Activated CD8-positive, alpha-beta memory T cell treated with anti-CD3 and anti-CD28 coated beads, Interleukin-2, amount 50 U/mL, for 24 hours (primary cell): ENCODE measurements at regions not wholly inside any gene's neighbourhood (a gene's known extent, or its start where the extent isn't known, plus 50 kb on each side); places are given as distances from the start of the nearest gene placed in this dataset.
"Not testable (repeated sequence)": the region's sequence is repeated elsewhere in the genome, so short reads cannot be mapped to it uniquely, and the experiment has no call there.

ENCODE experiments used
- DNase-seq: peaks from one replicate; pipeline ENCODE4 v3.0.0-alpha.2; 2020; ENCODE audit errors: extremely low read depth

DNA sequence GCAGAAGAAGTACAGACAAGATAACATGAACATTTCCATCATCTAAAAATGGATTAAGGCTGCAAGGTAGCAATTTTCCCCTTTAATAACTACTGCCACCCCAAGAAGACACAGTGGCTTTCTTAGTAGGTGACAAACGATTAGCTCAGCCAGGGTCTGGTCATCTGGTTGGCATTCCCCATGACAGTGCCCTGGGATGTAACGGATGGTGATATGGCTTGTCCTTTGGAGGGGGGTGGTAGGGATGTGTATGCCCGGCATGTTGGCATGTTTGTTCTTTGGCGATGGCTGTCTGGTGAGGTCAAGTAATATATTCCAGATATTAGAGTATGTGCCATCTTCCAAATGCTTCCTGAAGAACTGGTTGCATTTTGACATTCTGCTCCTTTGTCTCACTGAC, 135.6 kb upstream of the ZNF536 start:
- DNase-seq, result no peak

DNA sequence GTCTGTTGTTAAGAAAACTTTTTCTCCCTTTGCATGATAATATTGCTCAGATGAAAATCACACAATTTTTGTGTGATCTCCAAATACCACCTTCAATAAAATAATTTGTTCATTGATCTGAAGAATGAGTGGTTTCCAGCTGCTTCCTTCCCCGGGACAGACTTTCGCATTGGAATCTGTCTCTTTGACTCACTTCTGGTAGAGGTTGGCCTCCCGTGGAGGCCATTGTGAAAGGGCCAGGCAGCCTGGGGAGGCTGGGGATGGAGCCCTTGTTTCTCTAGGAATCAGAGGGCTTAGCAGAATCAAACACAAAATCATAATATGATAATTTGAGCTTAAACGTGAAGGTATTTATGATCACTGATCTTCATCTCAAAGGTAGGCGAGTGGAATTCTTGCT, 135.0 kb upstream of the ZNF536 start:
- DNase-seq, result no peak

DNA sequence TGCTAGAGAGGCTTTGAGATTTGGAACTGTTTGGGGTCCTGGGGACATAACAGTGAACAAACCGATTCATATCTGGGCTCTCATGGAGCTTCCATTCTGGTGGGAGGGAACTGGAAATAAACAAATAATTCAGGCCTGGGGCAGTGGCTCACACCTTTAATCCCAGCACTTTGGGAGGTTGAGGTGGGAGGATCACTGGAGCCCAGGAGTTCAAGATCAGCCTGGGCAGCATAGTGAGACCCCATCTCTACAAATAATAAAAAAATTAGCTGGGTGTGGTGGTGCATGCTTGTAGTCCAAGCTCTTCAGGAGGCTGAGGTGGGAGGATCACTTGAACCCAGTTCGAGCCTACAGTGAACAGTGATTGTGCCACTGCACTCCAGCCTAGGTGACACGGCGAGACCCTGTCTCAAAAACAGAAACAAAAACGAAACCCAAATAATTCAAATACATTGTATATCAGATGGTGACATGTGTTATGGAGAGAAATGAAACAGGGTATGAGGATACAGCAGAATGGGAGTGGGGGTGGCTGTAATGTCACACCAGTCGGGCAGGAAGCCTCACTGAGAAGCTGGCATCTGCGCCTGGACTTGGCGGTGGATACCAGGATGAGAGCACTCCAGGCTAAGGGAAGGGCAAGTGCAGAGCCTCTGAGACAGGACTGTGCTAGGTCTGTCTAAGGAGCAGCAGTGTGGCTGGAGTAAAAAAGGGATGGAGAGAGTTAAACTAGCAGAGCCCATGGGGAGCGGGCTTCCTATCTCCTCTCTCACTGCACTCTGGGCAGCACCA, 131.1 kb upstream of the ZNF536 start:
- no peak for DNase-seq

DNA sequence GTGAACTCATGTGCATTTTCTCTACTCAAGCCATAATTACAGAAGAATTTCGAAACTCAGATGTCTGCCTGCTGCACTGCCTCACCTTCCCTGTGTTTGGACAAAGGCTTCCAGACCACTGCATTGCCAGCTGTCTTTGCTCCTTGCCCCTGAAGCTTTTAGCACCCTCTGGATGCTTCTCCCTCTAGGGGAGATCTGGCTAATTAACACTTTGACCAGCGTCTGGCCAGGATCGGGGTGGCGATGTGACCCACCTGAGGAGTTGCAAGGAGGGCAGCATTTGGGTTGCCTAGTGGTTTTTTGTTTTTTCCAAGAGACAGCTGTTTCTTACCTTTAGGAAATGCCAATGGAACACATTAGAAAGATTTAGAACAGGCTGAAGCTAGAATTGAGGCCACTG, 127.7 kb upstream of the ZNF536 start:
- no peak for DNase-seq

DNA sequence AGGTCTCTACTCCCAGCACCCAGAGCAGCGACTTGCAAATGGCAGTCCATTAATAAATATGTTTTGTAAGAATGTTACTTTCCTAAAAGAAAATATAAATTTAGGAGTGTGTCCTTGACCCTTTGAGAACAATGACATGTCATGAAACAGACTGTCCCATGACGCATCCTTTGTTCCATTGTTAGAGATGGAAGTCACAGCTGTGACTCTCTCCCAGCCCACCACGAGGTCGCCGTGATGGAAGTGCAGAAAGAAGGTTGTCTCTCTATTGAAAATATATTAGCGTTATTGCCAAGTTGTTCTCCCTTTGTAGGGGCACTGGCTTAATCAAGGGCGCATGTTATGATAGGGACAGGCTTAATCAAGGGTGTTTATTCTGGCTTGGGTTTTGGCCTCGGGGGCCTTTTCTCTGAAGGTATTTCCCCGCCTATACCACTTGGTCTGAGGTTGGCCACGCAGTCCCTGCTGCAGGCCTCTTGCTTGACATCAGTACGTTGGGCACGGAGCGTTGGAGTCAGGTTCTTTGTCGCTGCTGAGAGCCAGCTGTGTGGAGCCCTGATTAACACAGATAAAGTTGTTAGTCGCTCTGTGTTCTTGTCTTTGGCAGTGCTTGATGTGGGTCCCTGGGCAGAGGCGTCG, 126.7 kb upstream of the ZNF536 start:
- no peak for DNase-seq

DNA sequence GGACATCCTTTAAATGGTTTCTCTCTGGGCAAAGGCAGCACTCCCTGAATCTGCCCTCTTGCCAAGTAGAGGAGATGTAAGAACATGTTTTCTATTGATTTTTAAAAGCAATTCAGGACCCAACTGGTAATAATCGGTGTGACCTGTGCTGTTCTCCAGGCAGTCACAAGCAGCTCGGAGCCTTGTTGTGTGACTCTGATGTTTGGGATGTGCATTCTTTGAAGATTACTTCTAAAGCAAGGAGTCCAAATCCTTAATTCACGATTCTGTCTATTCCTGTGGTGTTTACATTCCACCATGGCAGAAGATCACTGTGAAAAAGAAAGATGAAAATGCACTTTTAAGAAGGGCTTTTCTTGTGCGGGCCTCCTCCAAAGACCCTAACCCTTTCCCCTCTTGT, 122.3 kb upstream of the ZNF536 start:
- DNase-seq, result no peak

DNA sequence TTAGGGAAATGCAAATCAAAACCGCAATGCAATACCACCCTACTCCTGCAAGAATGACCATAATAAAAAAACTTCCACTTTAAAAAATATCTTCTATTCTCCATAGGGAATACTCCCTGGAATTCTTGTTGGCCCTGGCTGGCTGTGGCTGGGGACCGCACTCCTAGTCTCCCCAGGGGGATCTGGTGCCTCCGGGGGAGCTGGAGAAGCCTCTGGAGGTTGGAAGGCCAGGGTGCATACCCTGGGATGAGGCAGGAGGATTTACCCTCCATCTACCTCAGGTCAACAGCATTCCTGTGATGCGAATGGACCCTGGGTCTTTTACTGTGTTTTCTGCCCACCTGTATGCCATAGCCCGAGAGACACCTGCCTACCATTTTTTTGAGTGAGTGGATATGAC, 120.0 kb upstream of the ZNF536 start:
- no peak for DNase-seq

DNA sequence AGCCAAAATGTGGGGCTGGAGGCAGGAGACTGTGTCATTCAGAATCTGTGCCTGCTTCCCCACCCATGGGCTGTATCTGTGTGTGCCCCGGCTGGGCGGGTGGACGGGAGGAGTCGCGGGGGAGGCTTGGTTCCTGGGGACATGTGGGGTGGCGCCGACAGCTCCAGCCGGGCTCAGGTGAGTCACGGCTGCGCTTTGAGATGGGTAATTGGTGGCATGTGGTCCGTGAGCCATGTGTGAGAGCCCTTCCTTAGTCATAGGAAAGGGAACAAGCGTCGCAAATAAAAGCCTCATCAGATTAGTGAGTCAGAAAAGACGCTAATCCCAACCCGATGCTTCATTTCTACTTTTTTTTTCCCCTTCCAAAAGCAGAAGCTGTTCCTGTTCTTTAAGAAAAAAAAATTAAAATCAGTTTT, 118.6 kb upstream of the ZNF536 start:
- DNase-seq, result no peak

DNA sequence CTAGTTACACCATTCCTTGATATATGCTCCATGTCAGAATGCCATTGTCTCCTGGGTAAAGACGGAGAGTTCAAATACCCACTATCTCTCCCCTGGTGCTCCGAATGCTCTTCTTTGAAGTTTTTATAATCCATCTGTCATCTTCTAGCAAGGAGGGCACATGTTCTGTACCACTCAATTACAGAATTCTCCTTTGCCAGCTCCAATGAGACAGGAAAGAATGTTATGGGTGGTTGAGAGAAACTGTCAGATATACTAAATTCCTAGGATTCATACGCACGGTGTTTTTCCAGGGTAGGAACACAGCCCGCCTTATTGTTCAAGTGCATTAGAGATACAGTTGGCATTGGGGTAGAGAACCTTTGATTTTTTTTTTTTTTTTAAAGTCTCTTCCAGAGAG, 118.0 kb upstream of the ZNF536 start:
- DNase-seq, result no peak

DNA sequence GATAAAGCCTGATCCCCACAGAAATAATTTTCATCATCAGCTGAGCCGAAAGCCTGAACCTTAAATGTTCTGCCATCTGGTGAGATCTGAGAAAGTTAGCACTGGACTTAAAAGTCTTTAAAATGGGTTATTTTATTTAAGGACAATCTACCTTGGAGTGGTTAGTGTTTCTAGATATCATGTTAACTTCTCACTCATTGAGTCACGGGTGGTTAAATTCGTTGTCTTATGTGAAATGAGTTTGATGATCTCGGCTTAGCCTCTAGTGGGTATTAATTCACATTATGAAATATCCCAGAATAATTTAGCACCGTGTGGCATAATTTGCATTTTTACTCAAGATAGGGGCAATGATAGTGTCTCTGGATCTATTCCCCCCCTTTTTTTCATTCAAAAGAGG, 117.4 kb upstream of the ZNF536 start:
- no peak for DNase-seq

DNA sequence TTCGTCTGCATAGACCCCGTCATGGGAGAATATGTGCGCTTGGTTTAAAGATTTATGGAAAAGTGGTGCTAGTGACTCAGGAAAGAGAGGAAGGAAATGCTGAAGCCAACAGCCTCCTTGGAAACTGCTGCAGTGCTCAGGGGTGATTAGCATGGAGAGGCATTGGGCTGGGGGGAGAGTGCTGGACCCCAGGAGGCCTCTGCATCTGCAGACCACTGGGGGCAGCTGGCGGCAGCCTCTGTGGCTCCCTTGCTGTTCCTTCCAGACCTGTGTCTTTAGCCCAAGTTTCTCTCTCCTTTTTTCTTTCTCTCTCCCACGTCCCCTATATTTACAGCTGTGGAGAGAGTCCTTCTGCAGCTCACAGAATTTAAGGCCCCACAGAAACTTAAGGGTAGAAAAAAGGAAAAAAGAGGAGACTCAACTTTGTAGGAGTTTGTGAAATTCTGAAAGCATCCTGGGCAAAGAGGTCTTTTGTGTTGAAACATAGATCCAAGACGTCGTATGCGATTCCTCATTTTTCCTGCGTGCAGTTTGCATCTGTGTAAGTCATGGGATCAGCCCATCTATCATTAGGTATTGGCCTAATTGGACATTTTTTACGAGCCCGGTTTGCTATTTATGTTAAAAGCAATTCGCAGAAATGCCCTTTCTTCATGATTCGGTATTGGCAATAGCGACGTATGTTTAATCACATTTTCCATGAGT, 116.2 kb upstream of the ZNF536 start:
- no peak for DNase-seq

DNA sequence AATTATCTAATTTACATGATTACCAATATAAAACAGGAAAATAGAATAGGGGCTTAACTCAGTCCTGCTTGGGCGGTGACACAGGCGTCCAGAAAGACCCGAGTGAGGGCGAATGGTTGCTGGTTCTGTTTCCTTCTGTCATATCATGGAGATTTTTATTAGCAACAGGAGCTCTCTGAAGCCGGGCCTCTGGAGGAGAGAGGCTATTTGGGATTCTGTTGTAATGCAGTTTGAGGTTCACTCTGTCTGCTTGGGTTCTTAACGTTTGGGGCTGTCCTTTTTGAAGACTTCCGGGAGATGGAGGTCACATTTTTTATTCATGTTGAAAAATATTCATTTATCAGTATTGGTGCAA, 115.7 kb upstream of the ZNF536 start:
- no peak for DNase-seq

DNA sequence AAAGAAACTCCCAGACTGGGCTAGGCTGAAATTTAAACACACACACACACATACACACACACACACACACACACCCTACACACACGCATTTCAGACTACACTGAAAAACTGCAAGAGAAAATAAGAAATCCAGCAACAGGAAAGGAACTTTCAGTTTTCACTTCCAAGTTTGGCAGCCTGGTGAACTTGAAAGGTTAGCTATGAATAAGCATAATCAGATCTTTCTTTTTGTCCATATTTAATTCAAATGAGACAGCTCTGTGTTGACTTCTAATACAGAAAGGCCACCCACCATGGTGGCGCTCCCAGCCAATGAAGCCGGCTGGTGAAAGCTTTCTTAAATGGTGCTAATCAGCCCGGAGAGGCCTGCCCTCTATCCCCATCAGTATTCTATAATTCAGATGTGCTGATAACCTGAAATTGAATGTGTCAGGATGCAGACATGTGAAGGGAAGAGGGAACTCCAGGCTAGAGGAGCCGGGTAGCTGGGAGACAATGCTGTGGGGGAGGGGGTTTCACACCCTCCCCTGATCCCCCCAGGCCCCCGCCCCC, 108.3 kb upstream of the ZNF536 start:
- no peak for DNase-seq

DNA sequence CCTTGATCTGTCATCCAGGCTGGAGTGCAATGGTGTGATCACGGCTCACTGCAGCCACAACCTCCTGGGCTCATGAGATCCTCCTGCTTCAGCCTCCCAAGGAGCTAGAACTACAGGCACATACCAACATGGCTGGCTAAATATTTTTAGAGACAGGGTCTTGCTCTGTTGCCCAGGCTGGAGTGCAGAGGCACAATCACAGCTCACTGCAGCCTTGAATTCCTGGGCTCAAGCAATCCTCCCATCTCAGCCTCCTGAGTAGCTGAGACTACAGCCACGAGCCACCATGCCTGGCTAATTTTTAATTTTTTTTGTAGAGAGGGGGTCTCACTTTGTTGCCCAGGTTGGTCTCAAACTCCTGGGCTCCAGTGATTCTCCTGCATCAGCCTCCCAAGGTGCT, 106.3 kb upstream of the ZNF536 start:
- DNase-seq, result not testable (repeated sequence)

DNA sequence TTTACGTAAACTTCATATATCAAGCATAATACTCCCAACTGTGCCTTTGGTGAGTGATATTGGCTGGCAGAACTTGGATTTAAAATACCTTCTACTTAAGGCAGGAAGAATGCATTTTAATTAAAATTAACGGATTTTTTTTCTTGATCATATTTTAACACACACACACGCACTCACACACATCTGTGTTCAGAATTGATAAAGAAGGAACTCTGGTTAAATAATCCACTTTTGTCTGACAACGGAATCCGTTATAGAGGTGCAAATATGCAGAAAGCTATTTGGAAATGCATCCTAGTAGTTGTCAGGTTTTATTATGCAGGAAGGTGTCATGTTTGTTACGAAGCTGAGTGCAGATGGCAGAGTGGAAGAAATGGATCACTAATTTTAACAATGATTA, 105.5 kb upstream of the ZNF536 start:
- no peak for DNase-seq

DNA sequence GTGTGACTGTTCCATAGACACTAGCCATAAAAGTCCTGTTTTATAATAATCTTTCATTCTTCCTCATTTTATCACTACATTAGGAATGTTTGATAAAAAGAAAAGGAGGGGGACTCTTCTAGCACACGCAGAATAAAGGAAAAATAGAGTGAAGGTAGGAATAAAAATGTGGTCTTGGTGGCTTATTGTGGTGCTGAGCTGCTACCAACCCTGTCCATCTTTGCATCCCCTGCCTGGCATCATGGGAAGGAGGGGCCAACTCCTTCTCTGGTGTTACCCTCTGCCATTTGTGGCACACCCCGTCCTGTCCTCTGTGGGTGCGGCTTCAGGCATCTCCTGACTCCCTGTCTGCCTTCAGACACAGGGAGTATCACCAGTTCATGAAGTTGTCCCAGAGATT, 104.9 kb upstream of the ZNF536 start:
- no peak for DNase-seq

DNA sequence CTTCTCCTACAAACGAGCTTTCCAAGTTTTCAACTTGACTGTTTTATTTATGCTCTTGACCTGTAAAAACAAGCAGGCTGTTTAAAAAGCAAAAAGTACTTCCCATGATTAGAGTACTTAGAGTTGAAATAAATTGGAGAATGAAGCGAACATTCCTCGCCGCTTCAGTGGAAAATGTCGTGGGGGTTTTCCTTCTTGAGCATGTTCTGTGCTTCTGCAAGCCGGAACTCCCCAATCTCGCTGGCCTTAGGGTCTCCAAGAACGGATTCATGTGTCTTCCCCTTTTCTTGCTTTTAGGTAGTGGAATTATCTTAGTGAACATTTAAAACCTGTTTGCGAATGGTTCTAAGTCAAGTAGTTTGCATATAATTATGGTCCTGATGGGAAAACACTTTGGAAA, 103.6 kb upstream of the ZNF536 start:
- no peak for DNase-seq

DNA sequence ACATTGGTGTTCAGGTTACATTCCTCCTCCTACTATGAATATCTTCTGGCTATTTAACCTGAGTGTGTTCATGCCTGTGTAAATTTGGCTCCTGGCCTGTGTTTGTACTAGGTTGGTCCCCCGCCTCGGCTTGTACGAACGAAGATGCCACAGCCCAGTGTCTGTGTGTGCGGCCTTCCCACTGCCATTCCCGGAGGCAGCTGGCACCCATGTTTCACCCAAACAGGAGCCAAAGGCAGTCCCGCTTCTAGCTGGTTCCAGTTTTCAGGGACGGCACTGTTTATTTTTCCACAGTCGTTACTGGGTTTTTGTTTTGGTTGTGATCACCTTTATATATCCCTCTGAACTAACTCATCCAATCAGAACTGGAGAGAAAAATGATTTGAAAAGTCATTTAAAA, 102.5 kb upstream of the ZNF536 start:
- no peak for DNase-seq

DNA sequence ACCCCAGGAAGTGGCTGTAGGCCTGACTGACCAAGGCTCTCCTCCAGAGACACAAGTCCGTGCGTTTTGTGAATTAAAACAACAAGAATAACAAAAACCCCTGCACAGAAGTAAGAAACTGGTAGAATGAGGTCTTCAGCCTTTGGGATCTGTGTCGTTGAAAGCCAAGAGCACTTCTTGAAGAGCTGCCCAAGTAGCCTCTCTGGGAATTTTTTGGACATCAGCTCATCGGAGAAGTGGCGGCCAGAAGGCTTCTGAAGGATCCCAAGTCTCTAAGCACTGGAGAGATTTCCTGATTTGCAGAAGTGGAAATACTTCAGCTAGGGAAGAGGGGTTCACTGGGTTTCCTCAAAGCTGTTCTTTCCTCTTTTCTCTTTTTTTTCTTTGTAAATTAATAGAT, 100.4 kb upstream of the ZNF536 start:
- DNase-seq, result no peak

DNA sequence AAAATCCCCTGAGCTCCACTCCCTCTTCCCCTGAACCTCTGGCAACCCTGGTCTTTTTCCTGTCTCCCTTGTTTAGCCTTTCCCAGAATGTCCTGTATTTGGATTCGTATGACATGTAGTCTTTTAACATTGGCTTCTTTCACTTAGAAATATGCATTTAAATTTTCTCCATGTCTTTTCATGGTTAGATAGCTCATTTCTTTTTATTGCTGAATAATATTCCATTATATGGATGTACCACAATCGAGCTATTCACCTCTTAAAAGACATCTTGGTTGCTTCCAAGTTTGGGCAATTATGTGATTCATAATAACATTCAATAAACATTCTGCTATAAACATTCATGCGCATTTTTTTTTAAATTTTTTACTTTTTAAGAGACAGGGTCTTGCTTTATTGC, 99.6 kb upstream of the ZNF536 start:
- DNase-seq, result no peak

DNA sequence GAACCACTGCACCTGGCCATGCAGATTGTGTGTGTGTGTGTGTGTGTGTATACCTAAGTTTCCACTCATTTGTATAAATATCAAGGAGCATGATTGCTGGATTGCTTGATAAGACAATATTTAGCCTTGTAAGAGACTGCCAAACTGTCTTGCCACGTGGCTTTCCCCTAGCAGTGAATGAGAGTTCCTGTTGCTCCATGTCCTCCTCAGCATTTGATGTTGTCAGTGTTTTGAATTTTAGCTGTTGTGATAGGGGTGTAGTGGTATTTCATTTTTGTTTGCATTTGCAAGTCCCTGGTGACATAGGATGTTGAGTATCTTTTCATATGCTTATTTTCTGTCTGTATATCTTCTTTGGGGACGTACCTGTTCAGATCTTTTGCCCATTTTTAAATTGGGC, 99.0 kb upstream of the ZNF536 start:
- no peak for DNase-seq

DNA sequence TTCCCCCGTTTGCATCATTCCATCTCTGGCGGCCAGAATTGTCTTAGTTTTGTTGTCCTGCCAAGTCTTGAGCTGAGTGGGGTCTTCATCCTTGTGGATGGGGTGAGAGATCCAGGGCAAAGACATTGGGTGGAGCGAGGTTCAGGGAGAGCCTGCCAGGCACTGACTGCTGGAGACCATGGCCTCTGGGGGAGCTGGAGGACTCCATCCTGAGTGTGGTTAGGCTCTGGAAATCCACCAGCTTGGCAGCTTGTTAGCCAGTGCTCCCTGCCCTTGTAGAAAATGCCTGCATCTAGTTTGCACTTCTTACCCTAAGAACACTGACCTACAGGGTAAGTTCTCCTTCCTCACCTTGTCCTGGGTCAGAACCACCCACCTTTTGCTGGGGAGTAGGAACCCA, 97.2 kb upstream of the ZNF536 start:
- no peak for DNase-seq
